ENCODE measurements at regions not wholly inside any gene's neighbourhood (a gene's known extent, or its start where the extent isn't known, plus 50 kb on each side); places are given as distances from the start of the nearest gene placed in this dataset.

DNA sequence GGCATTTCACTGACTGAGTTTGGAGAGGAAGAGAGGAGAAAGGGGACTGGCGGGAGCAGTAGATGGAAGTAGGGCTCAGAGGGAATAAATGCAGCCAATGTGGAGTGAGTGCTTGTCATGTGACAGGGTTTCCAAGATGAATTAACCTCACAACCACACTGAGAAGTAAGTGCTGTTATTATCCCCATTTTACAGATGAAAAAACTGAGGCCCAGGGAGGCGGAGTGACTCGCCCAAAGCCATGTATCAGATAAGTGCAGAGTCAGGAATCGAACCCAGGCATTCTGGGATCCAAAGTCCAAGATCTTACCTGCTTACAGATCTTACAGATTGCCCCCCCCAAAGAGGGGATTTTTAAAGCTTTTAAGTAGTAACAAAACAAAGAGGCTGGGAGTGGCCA lies 207.2 kb downstream of the SHQ1 start:
- FAIRE-seq, result no peak

DNA sequence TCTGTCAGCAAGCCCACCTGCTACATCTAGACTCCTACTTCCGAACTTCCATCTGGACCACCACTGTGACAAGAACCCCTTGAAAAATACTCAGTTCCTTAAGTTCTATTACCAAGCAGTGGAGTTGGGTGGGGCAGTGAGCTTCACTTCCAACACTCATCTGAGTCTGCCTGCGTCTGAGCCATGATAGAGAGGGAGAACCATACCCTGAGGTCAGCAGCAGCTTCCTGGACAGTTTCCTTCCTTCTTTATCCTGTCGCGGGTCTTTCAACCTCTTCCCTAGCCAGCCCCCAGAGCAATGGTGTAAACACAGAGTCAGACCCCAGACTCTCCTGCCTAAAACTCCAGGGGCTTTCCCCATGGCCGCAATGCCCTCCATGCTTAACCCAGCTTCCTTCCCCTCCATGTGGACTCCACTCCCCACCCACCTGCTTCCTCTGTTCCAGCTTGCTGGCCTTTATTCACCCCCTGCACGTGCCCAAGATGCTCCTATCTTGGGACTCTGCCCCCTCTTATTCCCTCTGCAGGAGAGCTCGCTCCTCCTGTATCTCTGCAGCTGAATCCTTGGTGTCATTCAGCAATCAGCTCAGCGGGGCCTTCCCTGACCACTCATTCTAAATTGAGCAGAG lies 211.2 kb downstream of the SHQ1 start:
- no peak overlapping the region for H2AFZ ChIP-seq (ENCODE audit: low read depth, low read length)
- no peaks in the 10 kb centered on the region for H3K4me1 ChIP-seq (ENCODE audit: insufficient read depth, low read length)
- FAIRE-seq (no peak), DNase-seq (ENCODE audit: low read depth) (no peak)
- no peak overlapping the region for H3K27ac Mint-ChIP-seq (ENCODE audit: unreplicated experiment)
- no peak overlapping the region for H3K4me2 ChIP-seq (ENCODE audit: low read length)
- H3K36me3 ChIP-seq (ENCODE audit: insufficient read depth, low read length), result no peaks in the 10 kb centered on the region
- no peaks in the 10 kb centered on the region for H4K20me1 ChIP-seq (ENCODE audit: insufficient read depth, low read length)
- no peak overlapping the region for H3K9ac ChIP-seq (ENCODE audit: low read length)
- no peak overlapping the region for H3K27ac ChIP-seq (ENCODE audit: low read depth, low read length)
- peaks cover 12% of the 10 kb centered on the region for H3K27me3 ChIP-seq (ENCODE audit: insufficient read depth, low read length)
- no peaks in the 10 kb centered on the region for H3K79me2 ChIP-seq (ENCODE audit: insufficient read depth, low read length)
- H3K36me3 Mint-ChIP-seq (ENCODE audit: low read depth, unreplicated experiment), result no peaks in the 10 kb centered on the region
- peaks cover 21% of the 10 kb centered on the region for H3K27me3 Mint-ChIP-seq (ENCODE audit: low read depth, unreplicated experiment)
- H3K4me1 Mint-ChIP-seq (ENCODE audit: low read depth, unreplicated experiment), result peaks cover 6% of the 10 kb centered on the region
- peaks cover 6% of the 10 kb centered on the region for H3K9me3 Mint-ChIP-seq (ENCODE audit: unreplicated experiment)
- H3K4me3 Mint-ChIP-seq (ENCODE audit: unreplicated experiment), result no peak overlapping the region
- no peak overlapping the region for H3K4me3 ChIP-seq (ENCODE audit: insufficient read depth, low read depth, low read length)
- peaks cover 2% of the 10 kb centered on the region for H3K9me3 ChIP-seq (ENCODE audit: insufficient read depth, low read depth, low read length)
- no peak for TF ChIP-seq EZH2 (IDR thresholded peaks at IDR 0.05; ENCODE audit: insufficient read depth, low read length)
- TF ChIP-seq, protein P1, sequence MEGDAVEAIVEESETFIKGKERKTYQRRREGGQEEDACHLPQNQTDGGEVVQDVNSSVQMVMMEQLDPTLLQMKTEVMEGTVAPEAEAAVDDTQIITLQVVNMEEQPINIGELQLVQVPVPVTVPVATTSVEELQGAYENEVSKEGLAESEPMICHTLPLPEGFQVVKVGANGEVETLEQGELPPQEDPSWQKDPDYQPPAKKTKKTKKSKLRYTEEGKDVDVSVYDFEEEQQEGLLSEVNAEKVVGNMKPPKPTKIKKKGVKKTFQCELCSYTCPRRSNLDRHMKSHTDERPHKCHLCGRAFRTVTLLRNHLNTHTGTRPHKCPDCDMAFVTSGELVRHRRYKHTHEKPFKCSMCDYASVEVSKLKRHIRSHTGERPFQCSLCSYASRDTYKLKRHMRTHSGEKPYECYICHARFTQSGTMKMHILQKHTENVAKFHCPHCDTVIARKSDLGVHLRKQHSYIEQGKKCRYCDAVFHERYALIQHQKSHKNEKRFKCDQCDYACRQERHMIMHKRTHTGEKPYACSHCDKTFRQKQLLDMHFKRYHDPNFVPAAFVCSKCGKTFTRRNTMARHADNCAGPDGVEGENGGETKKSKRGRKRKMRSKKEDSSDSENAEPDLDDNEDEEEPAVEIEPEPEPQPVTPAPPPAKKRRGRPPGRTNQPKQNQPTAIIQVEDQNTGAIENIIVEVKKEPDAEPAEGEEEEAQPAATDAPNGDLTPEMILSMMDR (IDR thresholded peaks at IDR 0.05; ENCODE audit: insufficient read depth, low read depth, low read length), result no peak

More for the DNA sequence above, 207.2 kb downstream of the SHQ1 start:
- H3K36me3 Mint-ChIP-seq (ENCODE audit: low read depth, unreplicated experiment), result no peaks in the 10 kb centered on the region
- Histone ChIP-seq H3K27ac (ENCODE audit: low read depth, low read length) (no peak overlapping the region), H3K27me3 (ENCODE audit: insufficient read depth, low read length) (peaks cover 6% of the 10 kb centered on the region), H3K79me2 (ENCODE audit: insufficient read depth, low read length) (no peaks in the 10 kb centered on the region), H3K9ac (ENCODE audit: low read length) (no peak overlapping the region), H3K4me1 (ENCODE audit: insufficient read depth, low read length) (no peaks in the 10 kb centered on the region), H4K20me1 (ENCODE audit: insufficient read depth, low read length) (no peaks in the 10 kb centered on the region), H2AFZ (ENCODE audit: low read depth, low read length) (no peak overlapping the region), H3K36me3 (ENCODE audit: insufficient read depth, low read length) (no peaks in the 10 kb centered on the region), H3K4me3 (ENCODE audit: insufficient read depth, low read depth, low read length) (no peak overlapping the region), H3K9me3 (ENCODE audit: insufficient read depth, low read depth, low read length) (peaks cover 2% of the 10 kb centered on the region), H3K4me2 (ENCODE audit: low read length) (no peak overlapping the region)
- peaks cover 3% of the 10 kb centered on the region for H3K9me3 Mint-ChIP-seq (ENCODE audit: unreplicated experiment)
- TF ChIP-seq, protein P1 (IDR thresholded peaks at IDR 0.05; ENCODE audit: insufficient read depth, low read depth, low read length), result no peak
- TF ChIP-seq EZH2 (IDR thresholded peaks at IDR 0.05; ENCODE audit: insufficient read depth, low read length), result no peak
- H3K4me1 Mint-ChIP-seq (ENCODE audit: low read depth, unreplicated experiment), result no peaks in the 10 kb centered on the region
- no peak overlapping the region for H3K27ac Mint-ChIP-seq (ENCODE audit: unreplicated experiment)
- peaks cover 23% of the 10 kb centered on the region for H3K27me3 Mint-ChIP-seq (ENCODE audit: low read depth, unreplicated experiment)
- H3K4me3 Mint-ChIP-seq (ENCODE audit: unreplicated experiment), result no peak overlapping the region
- no peak for DNase-seq (ENCODE audit: low read depth)

DNA sequence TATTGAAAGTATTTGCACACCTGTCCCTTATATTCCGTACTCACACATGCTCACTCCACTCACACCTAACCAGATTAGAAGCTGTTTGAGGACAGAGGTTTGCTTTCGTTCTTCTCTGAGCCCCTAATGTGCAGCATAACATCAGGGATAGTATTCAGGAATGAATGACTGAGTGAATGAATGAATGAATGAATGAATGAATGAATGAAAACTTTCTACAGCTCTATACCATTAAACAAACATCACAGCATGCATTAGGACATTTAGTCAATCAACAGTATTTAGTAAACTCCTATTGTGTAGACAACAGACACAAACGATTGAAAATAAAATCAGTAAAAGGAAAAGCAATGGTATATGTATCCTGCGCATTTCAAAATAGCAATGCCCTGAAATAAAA lies 212.7 kb downstream of the SHQ1 start:
- Histone ChIP-seq H3K27me3 (ENCODE audit: insufficient read depth, low read length) (peaks cover 12% of the 10 kb centered on the region), H3K79me2 (ENCODE audit: insufficient read depth, low read length) (no peaks in the 10 kb centered on the region), H3K9ac (ENCODE audit: low read length) (no peak overlapping the region), H3K4me1 (ENCODE audit: insufficient read depth, low read length) (no peaks in the 10 kb centered on the region), H2AFZ (ENCODE audit: low read depth, low read length) (no peak overlapping the region), H3K4me3 (ENCODE audit: insufficient read depth, low read depth, low read length) (no peak overlapping the region), H3K36me3 (ENCODE audit: insufficient read depth, low read length) (no peaks in the 10 kb centered on the region), H4K20me1 (ENCODE audit: insufficient read depth, low read length) (no peaks in the 10 kb centered on the region), H3K27ac (ENCODE audit: low read depth, low read length) (no peak overlapping the region), H3K9me3 (ENCODE audit: insufficient read depth, low read depth, low read length) (peaks cover 2% of the 10 kb centered on the region), H3K4me2 (ENCODE audit: low read length) (no peak overlapping the region)
- Mint-ChIP-seq H3K27me3 (ENCODE audit: low read depth, unreplicated experiment) (peaks cover 18% of the 10 kb centered on the region), H3K4me1 (ENCODE audit: low read depth, unreplicated experiment) (peaks cover 6% of the 10 kb centered on the region), H3K4me3 (ENCODE audit: unreplicated experiment) (no peak overlapping the region), H3K9me3 (ENCODE audit: unreplicated experiment) (peaks cover 6% of the 10 kb centered on the region), H3K27ac (ENCODE audit: unreplicated experiment) (no peak overlapping the region), H3K36me3 (ENCODE audit: low read depth, unreplicated experiment) (no peaks in the 10 kb centered on the region)
- no peak for DNase-seq (ENCODE audit: low read depth)
- FAIRE-seq, result no peak
- TF ChIP-seq, protein P1 (IDR thresholded peaks at IDR 0.05; ENCODE audit: insufficient read depth, low read depth, low read length), result no peak
- TF ChIP-seq EZH2 (IDR thresholded peaks at IDR 0.05; ENCODE audit: insufficient read depth, low read length), result no peak

All from astrocyte (in vitro differentiated cells and primary cell).